IMR-90 (cell line): ENCODE measurements at regions not wholly inside any gene's neighbourhood (a gene's known extent, or its start where the extent isn't known, plus 50 kb on each side); places are given as distances from the start of the nearest gene placed in this dataset.

Experiments used
- ATAC-seq: fragments of 200-7000 bp; cut with Tn5 transposase; 2 replicates; pipeline ENCODE4 v1.9.1; 2020; ENCODE audit warnings: low read depth, mild to moderate bottlenecking, moderate library complexity
- BruUV-seq: library from RNA; stranded (reverse); fragments of 400-500 nt; replicated peaks from 2 replicates; lab custom pipeline; 2021; lab: Mats Ljungman, UMichigan
- CTCF ChIA-PET: fragments of 300-600 bp; formaldehyde crosslinking; extraction: SDS; loops from one replicate; lab custom pipeline; 2021; ENCODE audit warnings: antibody characterized with exemption; lab: Yijun Ruan, JAX
- POLR2A ChIA-PET: fragments of 300-600 bp; sonication (Branson Sonifier 250); formaldehyde crosslinking; loops from one replicate; lab custom pipeline; 2022; ENCODE audit warnings: antibody characterized with exemption; ENCODE audit not compliant: unreplicated experiment; lab: Charles Lee
- DNase-seq: peaks from one replicate; pipeline ENCODE4 v3.0.0; 2013
- H2AFZ ChIP-seq: replicated peaks from 2 replicates; pipeline ENCODE3; 2013; ENCODE audit warnings: low read length, mild to moderate bottlenecking; ENCODE audit not compliant: poor library complexity
- H2AK5ac ChIP-seq: 2 replicates; pipeline ENCODE4 v1.6.1; 2013; ENCODE audit warnings: low read depth, low read length, inconsistent platforms
- H2AK9ac ChIP-seq: replicated peaks from 2 replicates; pipeline ENCODE3; 2013; ENCODE audit warnings: mild to moderate bottlenecking, low read depth, low read length, moderate library complexity; ENCODE audit not compliant: poor library complexity
- H2BK120ac ChIP-seq: 2 replicates; pipeline ENCODE4 v1.6.1; 2013; ENCODE audit warnings: low read depth, low read length, inconsistent platforms
- H2BK15ac ChIP-seq: 3 replicates; pipeline ENCODE4 v1.6.1; 2013; ENCODE audit warnings: low read depth, low read length, inconsistent platforms
- H2BK20ac ChIP-seq: 2 replicates; pipeline ENCODE4 v1.6.1; 2013; ENCODE audit warnings: low read depth, mild to moderate bottlenecking, inconsistent platforms, low read length, moderate library complexity
- H2BK5ac ChIP-seq: 2 replicates; pipeline ENCODE4 v1.6.1; 2013; ENCODE audit warnings: mild to moderate bottlenecking, low read depth, low read length, inconsistent platforms; ENCODE audit not compliant: poor library complexity, severe bottlenecking
- H3K14ac ChIP-seq: replicated peaks from 2 replicates; pipeline ENCODE4 v1.6.1; 2013; ENCODE audit warnings: low read depth, low read length, inconsistent platforms
- H3K18ac ChIP-seq: 2 replicates; pipeline ENCODE4 v1.6.1; 2013; ENCODE audit warnings: low read depth, low read length, control low read depth
- H3K23ac ChIP-seq: 2 replicates; pipeline ENCODE4 v1.6.1; 2013; ENCODE audit warnings: low read depth, low read length, inconsistent platforms
- H3K27ac ChIP-seq: 2 replicates; pipeline ENCODE4 v1.5.1; 2013; ENCODE audit warnings: mild to moderate bottlenecking, control low read depth, low read length; ENCODE audit not compliant: insufficient read depth
- H3K27me3 ChIP-seq: 2 replicates; pipeline ENCODE4 v1.6.1; 2013; ENCODE audit warnings: low read length; ENCODE audit not compliant: control insufficient read depth, insufficient read depth
- H3K36me3 ChIP-seq: 2 replicates; pipeline ENCODE4 v1.6.1; 2013; ENCODE audit warnings: low read length, mixed read lengths; ENCODE audit not compliant: control insufficient read depth, insufficient read depth
- H3K4ac ChIP-seq: 2 replicates; pipeline ENCODE4 v1.6.1; 2013; ENCODE audit warnings: low read depth, low read length, inconsistent platforms
- H3K4me1 ChIP-seq: 2 replicates; pipeline ENCODE4 v1.6.1; 2013; ENCODE audit warnings: low read length, mixed read lengths; ENCODE audit not compliant: control insufficient read depth, insufficient read depth
- H3K4me2 ChIP-seq: 2 replicates; pipeline ENCODE4 v1.6.1; 2013; ENCODE audit warnings: low read depth, mild to moderate bottlenecking, control low read depth, low read length, moderate library complexity
- H3K4me3 ChIP-seq: 2 replicates; pipeline ENCODE4 v1.5.1; 2013; ENCODE audit warnings: low read depth, mild to moderate bottlenecking, control low read depth, low read length, moderate library complexity; ENCODE audit not compliant: insufficient read depth
- H3K56ac ChIP-seq: 2 replicates; pipeline ENCODE4 v1.6.1; 2013; ENCODE audit warnings: low read length, inconsistent platforms; ENCODE audit not compliant: insufficient read depth; ENCODE audit errors: extremely low read depth
- H3K79me1 ChIP-seq, 2 experiments: 2 replicates each; pipeline ENCODE4 v1.6.1; 2013; ENCODE audit warnings: low read length in 2 of 2, inconsistent platforms in 1 of 2, low read depth in 1 of 2
- H3K9ac ChIP-seq: 2 replicates; pipeline ENCODE4 v1.6.1; 2013; ENCODE audit warnings: low read depth, low read length, control low read depth
- H3K9me1 ChIP-seq: 2 replicates; pipeline ENCODE4 v1.6.1; 2013; ENCODE audit warnings: low read length, inconsistent platforms; ENCODE audit not compliant: insufficient read depth
- H3K9me3 ChIP-seq: 2 replicates; pipeline ENCODE4 v1.6.1; 2013; ENCODE audit warnings: low read length; ENCODE audit not compliant: control insufficient read depth, insufficient read depth
- H4K20me1 ChIP-seq: 2 replicates; pipeline ENCODE4 v1.6.1; 2013; ENCODE audit warnings: low read length, inconsistent platforms; ENCODE audit not compliant: insufficient read depth
- H4K5ac ChIP-seq: 2 replicates; pipeline ENCODE4 v1.6.1; 2013; ENCODE audit warnings: mild to moderate bottlenecking, low read depth, low read length, control low read depth
- H4K8ac ChIP-seq, 2 experiments: 2 replicates each; pipeline ENCODE4 v1.6.1; 2013; ENCODE audit warnings: low read depth in 2 of 2, low read length in 2 of 2, control low read depth in 1 of 2, inconsistent platforms in 1 of 2
- H4K91ac ChIP-seq: 2 replicates; pipeline ENCODE4 v1.6.1; 2013; ENCODE audit warnings: low read depth, low read length, inconsistent platforms; ENCODE audit not compliant: insufficient read depth
- MAZ ChIP-seq: IDR thresholded peaks from 2 replicates; pipeline ENCODE4 v1.6.1; 2012; ENCODE audit warnings: low read depth, mild to moderate bottlenecking, low read length, improper control_type of control experiment, moderate library complexity, borderline replicate concordance
- MXI1 ChIP-seq: IDR thresholded peaks from 2 replicates; pipeline ENCODE4 v1.6.1; 2012; ENCODE audit warnings: low read depth, mild to moderate bottlenecking, low read length, moderate library complexity, borderline replicate concordance
- POLR2A ChIP-seq: IDR thresholded peaks from 2 replicates; pipeline ENCODE4 v1.6.1; 2012; ENCODE audit warnings: mild to moderate bottlenecking, low read depth, low read length
- RFX5 ChIP-seq: IDR thresholded peaks from 2 replicates; pipeline ENCODE4 v1.8.0; 2012; ENCODE audit warnings: low read depth, mild to moderate bottlenecking, low read length, moderate library complexity
- SMC3 ChIP-seq: fragments of 150-350 bp; IDR thresholded peaks from 2 replicates; pipeline ENCODE4 v1.6.1; 2016; ENCODE audit warnings: low read depth, mild to moderate bottlenecking, antibody characterized with exemption, low read length, moderate library complexity
- USF2 ChIP-seq: fragments of 150-350 bp; IDR thresholded peaks from 2 replicates; pipeline ENCODE4 v1.6.1; 2017; ENCODE audit warnings: mild to moderate bottlenecking, antibody characterized with exemption, low read length, low read depth
- WGBS, 2 experiments: methylation state at CpG; one replicate each; pipeline versions ENCODE4 v1.1.5 to v1.1.7; 2013; ENCODE audit warnings: missing lambda C conversion rate in 2 of 2; ENCODE audit not compliant: insufficient read length in 1 of 2; ENCODE audit errors: extremely low coverage in 2 of 2; 5-methylcytosine and 5-hydroxymethylcytosine counted together
- dilution Hi-C: fragments of 300-500 bp; cut with HindIII; formaldehyde crosslinking; loops from one replicate; pipeline ENCODE4 v1.14.3; 2018; ENCODE audit warnings: low sequenced_read_pairs; ENCODE audit not compliant: unreplicated experiment
- in situ Hi-C: fragments of 300-500 bp; cut with MboI; formaldehyde crosslinking; loops from 3 replicates; pipeline ENCODE4 v1.14.3; 2019; ENCODE audit warnings: low sequenced_read_pairs, inconsistent platforms, mixed read lengths
- intact Hi-C: fragments of 100-400 bp; cut with micrococcal nuclease; formaldehyde crosslinking; loops from 2 replicates; pipeline ENCODE4 v1.10.0; 2022

DNA sequence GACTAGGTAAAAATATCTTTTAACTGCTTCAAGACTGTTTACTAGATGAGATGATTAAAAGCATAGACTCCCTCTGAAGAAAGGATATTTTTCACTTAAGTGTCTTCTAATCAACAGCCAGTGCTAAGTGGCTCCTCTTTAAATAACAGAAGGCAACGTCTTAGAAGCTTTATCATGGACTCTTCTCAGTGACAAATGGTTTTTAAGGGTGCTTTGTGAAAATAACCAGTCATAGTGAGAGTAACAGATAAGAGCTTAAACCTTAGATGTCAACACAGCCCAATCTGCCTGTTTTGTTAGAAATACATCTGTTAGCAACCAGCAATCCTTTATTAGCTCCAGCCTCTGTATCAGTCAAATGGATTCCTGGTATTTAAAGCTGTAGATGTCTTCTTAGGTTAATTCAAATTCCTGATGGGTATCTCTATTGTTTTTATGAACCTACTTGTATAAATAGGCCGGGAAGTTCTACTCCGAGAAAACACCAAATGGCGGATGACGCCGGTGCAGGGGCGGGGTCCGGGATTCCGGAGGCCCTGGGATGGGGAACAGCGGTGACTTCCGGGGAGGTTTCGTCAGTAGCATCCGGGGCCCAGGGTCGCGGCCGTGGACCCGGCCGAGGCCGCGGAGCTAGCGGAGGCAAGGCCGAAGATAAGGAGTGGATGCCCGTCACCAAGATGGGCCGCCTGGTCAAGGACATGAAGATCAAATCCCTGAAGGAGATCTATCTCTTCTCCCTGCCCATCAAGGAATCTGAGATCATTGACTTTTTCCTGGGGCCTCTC lies 285.4 kb downstream of the GPR37 start:
- no peak overlapping the region for H2BK5ac ChIP-seq
- no peak overlapping the region for H3K14ac ChIP-seq
- H4K5ac ChIP-seq = no peak overlapping the region
- H3K4me1 ChIP-seq = no peaks in the 10 kb centered on the region
- H3K36me3 ChIP-seq = no peaks in the 10 kb centered on the region
- no peak overlapping the region for H2BK15ac ChIP-seq
- H2AK9ac ChIP-seq = no peak overlapping the region
- dilution Hi-C loops = no loop called here
- ChIA-PET POLR2A (no interaction called here), CTCF (no interaction called here)
- ATAC-seq (no peak), DNase-seq (no peak)
- H3K27me3 ChIP-seq = no peaks in the 10 kb centered on the region
- H3K9me3 ChIP-seq = no peaks in the 10 kb centered on the region
- H3K4ac ChIP-seq = no peak overlapping the region
- no peak for TF ChIP-seq POLR2A
- no peak for TF ChIP-seq USF2
- no peak for TF ChIP-seq MXI1
- TF ChIP-seq RFX5 = no peak
- TF ChIP-seq SMC3 = no peak
- no peak for TF ChIP-seq MAZ
- no peak overlapping the region for H3K56ac ChIP-seq
- BruUV-seq = no TSS peak
- in situ Hi-C loops = no loop called here
- no peak overlapping the region for H4K91ac ChIP-seq
- no peak overlapping the region for H3K27ac ChIP-seq
- H3K18ac ChIP-seq = no peak overlapping the region
- 84% methylated on average over 10 of the region's 24 CpGs; no CpG with 5 or more reads in 1 of the 2 experiments for WGBS, 2 experiments
- no peak overlapping the region for H3K9ac ChIP-seq
- no peak overlapping the region for H3K4me2 ChIP-seq
- intact Hi-C loops = no loop called here
- H4K8ac ChIP-seq = no peak overlapping the region
- H4K20me1 ChIP-seq = no peaks in the 10 kb centered on the region
- H2AK5ac ChIP-seq = no peak overlapping the region
- no peak overlapping the region for H2BK120ac ChIP-seq
- H3K9me1 ChIP-seq = no peaks in the 10 kb centered on the region
- H3K4me3 ChIP-seq = no peak overlapping the region
- H3K23ac ChIP-seq = no peak overlapping the region
- no peak overlapping the region for H2AFZ ChIP-seq
- H3K79me1 ChIP-seq = no peaks in the 10 kb centered on the region
- no peak overlapping the region for H2BK20ac ChIP-seq
